ENCODE measurements at regions not wholly inside any gene's neighbourhood (a gene's known extent, or its start where the extent isn't known, plus 50 kb on each side); places are given as distances from the start of the nearest gene placed in this dataset.
"Not testable (repeated sequence)": the region's sequence is repeated elsewhere in the genome, so short reads cannot be mapped to it uniquely, and the experiment has no call there.

DNA sequence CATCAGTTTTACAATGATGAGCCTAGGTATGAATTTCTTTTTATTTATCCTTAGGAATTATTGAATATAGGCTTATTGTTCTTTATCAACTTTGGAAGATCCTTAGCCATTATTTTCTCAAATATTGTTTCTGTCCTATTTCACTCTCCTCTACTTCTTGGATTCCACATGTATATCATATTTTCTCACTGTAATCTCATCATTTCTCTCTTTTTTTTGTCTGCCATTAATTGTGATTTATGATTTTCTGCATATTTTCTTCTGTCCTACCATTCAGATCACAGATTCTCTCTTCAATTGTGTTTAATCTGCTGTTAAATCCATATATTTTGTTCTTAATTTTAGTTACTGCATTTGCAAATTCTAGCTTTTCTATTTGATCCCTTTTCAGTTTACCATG lies 139.8 kb downstream of the ARRDC3 start:
- DNase-seq (ENCODE audit: low read depth) = no peak
- no peak overlapping the region for H3K4me3 ChIP-seq (ENCODE audit: low read depth, low read length)
- TF ChIP-seq, protein P1, sequence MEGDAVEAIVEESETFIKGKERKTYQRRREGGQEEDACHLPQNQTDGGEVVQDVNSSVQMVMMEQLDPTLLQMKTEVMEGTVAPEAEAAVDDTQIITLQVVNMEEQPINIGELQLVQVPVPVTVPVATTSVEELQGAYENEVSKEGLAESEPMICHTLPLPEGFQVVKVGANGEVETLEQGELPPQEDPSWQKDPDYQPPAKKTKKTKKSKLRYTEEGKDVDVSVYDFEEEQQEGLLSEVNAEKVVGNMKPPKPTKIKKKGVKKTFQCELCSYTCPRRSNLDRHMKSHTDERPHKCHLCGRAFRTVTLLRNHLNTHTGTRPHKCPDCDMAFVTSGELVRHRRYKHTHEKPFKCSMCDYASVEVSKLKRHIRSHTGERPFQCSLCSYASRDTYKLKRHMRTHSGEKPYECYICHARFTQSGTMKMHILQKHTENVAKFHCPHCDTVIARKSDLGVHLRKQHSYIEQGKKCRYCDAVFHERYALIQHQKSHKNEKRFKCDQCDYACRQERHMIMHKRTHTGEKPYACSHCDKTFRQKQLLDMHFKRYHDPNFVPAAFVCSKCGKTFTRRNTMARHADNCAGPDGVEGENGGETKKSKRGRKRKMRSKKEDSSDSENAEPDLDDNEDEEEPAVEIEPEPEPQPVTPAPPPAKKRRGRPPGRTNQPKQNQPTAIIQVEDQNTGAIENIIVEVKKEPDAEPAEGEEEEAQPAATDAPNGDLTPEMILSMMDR (conservative IDR thresholded peaks at IDR 0.05; ENCODE audit: low read depth, low read length) = no peak

DNA sequence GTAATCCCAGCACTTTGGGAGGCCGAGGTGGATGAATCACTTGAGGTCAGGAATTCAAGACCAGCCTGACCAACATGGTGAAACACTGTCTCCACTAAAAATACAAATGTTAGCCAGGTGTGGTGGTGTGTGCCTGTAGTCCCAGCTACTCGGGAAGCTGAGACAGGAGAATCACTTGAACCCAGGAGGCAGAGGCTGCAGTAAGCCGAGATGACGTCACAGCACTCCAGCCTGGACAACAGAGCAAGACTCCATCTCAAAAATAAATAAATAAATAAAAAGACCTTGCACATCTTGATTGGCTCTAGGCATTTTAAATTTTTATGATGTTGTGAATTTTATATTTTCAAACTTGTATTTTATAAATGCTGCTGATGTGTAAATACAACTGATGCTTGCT lies 141.7 kb downstream of the ARRDC3 start:
- H3K4me3 ChIP-seq (ENCODE audit: low read depth, low read length); DNase-seq (ENCODE audit: low read depth): not testable (repeated sequence)

DNA sequence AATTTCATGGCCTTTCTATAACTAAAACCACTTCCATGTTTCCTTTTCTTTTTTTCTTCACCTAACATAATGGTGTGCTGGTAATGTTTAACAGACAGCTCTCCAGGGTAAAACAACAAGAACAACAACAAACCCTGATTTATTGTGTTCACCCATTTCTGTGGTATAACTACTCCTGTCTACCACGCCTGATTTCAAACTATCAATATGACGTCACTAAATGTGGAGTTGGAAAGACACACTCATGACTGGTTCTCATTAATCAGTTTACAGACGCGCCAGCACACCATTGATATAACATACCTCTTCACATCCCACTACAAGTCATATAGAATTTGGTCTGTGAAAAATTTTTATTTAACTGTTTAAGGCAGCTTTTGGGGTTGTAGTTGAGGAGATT lies 142.9 kb downstream of the ARRDC3 start:
- no peak for DNase-seq (ENCODE audit: low read depth)
- TF ChIP-seq, protein P1 (conservative IDR thresholded peaks at IDR 0.05; ENCODE audit: low read depth, low read length) = no peak
- no peak overlapping the region for H3K4me3 ChIP-seq (ENCODE audit: low read depth, low read length)

DNA sequence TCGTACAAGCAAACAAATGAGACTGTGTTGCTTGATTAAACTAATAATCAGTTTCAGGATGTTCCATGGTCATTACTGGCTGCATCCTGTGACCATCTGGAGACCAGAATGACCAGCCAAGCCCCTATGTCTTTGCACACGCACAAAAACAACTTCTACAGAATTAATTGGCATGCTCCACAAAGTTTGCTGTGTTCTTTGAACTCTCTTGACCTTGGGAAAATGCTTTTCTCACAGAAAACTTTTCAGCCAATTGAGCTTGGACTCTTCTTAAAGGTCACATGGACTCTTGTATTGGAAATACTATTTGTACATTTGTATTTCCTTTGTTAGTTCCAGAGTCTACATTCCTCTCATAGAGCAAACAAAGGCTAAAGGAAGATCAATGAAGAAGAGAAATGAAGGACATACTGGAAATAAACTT lies 147.8 kb downstream of the ARRDC3 start:
- H3K4me3 ChIP-seq (ENCODE audit: low read depth, low read length) = no peak overlapping the region
- no peak for DNase-seq (ENCODE audit: low read depth)
- TF ChIP-seq, protein P1 (conservative IDR thresholded peaks at IDR 0.05; ENCODE audit: low read depth, low read length) = no peak

DNA sequence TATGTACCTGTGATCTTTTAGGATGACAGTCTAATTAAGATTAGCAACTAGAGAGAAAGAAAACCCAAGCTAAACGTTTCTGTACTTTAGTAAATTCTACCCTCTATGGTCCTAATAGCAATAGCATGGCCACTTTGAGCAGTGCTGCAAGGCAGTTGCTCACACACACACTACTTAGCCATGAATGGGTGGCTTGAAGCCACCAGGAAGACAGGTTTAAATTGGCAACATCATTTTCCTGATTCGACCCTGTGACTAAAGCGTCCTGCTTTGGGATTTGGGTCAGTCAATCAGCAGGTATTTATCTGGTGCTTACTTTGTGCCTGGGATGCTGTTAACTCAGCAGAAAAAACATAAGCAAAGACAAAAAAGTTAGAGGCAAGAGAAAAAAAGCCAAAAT lies 150.6 kb downstream of the ARRDC3 start:
- DNase-seq (ENCODE audit: low read depth) = no peak
- TF ChIP-seq, protein P1 (conservative IDR thresholded peaks at IDR 0.05; ENCODE audit: low read depth, low read length) = no peak
- no peak overlapping the region for H3K4me3 ChIP-seq (ENCODE audit: low read depth, low read length)

DNA sequence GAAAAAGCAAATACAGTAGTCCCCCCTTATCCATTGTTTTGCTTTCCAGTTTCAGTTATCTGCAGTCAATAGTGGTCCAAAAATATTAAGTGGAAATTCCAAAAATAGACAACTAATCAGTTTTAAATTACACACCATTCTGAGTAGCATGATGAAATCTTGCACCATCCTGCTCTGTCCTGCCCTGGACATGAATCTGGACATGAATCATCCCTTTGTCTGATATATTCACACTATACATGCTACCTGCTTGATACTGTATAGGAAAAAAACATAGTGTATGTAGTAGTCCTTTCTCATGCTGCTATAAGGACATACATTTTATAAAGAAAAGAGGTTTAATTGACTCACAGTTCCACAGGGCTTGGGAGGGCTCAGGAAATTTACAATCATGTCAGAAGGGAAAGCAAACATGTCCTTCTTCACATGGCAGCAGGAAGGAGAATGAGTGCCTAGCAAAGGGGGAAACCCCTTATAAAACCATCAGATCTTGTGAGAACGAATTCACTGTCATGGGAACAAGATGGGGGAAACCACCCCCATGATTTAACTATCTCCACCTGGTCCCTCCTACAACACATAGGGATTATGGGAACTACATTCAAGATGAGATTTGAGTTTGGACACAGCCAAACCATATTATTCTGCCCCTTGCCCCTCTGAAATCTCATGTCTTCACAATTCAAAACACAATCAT lies 153.9 kb downstream of the ARRDC3 start:
- TF ChIP-seq, protein P1 (conservative IDR thresholded peaks at IDR 0.05; ENCODE audit: low read depth, low read length) = no peak
- DNase-seq (ENCODE audit: low read depth) = no peak
- H3K4me3 ChIP-seq (ENCODE audit: low read depth, low read length) = no peak overlapping the region

DNA sequence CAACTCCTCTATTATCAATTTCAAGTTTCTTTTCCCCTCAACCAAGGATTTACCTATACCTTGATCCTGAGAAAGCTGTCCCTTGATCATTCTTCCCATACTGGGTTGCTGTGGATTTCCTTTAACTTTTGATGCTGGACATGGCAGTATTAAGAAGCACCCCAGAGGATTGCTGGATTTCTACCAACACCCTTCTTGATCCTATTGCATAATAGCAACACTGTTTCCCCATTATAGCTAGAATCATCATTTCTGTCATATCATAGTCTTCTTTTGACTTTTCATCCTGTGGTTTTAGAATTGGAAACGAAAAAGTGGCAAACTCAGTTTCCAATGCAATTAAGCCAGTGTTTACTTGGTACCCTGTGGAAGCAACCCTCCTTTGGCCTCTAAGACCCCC lies 154.9 kb downstream of the ARRDC3 start:
- DNase-seq (ENCODE audit: low read depth) = no peak
- TF ChIP-seq, protein P1 (conservative IDR thresholded peaks at IDR 0.05; ENCODE audit: low read depth, low read length) = no peak
- no peak overlapping the region for H3K4me3 ChIP-seq (ENCODE audit: low read depth, low read length)
